Epithelial cell of esophagus (primary cell): ENCODE measurements at regions not wholly inside any gene's neighbourhood (a gene's known extent, or its start where the extent isn't known, plus 50 kb on each side); places are given as distances from the start of the nearest gene placed in this dataset.
A peak's percentile ranks its signal among the peaks of the same experiment; 100 is the strongest.

Source experiments
- DNase-seq: peaks from one replicate; pipeline ENCODE4 v3.0.0; 2010; ENCODE audit warnings: low read depth
- H3K4me3 ChIP-seq: 2 replicates; pipeline ENCODE4 v1.5.1; 2011; ENCODE audit warnings: mild to moderate bottlenecking, low read length, control low read depth
- TF ChIP-seq, protein P1 (sequence below): IDR thresholded peaks from 2 replicates; pipeline ENCODE4 v1.5.1; 2011; ENCODE audit warnings: low read depth, mild to moderate bottlenecking, low read length, control low read depth, inconsistent platforms; ENCODE audit not compliant: insufficient read depth; ENCODE audit errors: missing control alignments

DNA sequence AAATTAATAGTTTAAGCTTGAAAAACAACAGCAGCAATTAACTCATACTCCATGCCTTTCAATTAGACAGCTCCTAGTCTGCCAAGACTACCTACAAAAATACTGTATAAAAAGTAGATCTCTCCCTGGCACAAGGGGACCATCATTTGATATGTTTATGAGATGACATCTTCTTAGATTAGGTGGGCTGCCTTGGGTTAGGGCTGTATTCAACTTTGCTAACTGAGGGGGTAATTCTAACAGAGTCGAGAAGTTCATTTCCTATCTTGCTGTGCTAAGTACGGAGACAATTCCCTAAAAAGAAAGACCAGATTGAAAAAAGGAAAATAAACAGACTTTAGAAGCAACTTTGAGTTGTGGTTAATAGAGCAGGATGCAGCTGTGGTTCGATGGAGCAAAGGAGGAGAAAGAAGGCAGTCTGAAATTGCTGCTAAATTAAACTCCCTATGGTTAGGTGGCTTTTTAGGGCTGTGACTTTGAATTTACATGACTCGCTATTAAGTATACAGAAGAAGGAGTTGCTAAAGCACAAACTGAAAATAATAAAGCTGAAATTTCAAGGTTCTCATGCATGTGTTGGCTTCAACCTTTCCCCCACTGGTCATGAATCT, 75.4 kb downstream of the CDC7 start:
- no peak overlapping the region for H3K4me3 ChIP-seq
- TF ChIP-seq, protein P1, sequence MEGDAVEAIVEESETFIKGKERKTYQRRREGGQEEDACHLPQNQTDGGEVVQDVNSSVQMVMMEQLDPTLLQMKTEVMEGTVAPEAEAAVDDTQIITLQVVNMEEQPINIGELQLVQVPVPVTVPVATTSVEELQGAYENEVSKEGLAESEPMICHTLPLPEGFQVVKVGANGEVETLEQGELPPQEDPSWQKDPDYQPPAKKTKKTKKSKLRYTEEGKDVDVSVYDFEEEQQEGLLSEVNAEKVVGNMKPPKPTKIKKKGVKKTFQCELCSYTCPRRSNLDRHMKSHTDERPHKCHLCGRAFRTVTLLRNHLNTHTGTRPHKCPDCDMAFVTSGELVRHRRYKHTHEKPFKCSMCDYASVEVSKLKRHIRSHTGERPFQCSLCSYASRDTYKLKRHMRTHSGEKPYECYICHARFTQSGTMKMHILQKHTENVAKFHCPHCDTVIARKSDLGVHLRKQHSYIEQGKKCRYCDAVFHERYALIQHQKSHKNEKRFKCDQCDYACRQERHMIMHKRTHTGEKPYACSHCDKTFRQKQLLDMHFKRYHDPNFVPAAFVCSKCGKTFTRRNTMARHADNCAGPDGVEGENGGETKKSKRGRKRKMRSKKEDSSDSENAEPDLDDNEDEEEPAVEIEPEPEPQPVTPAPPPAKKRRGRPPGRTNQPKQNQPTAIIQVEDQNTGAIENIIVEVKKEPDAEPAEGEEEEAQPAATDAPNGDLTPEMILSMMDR: no peak
- DNase-seq: no peak

GRCh38 chr1:91578320-91579109, 77.9 kb downstream of the CDC7 start:
- TF ChIP-seq, protein P1: no peak
- H3K4me3 ChIP-seq: no peak overlapping the region
- no peak for DNase-seq

GRCh38 chr1:91579658-91580228, 79.1 kb downstream of the CDC7 start:
- no peak for DNase-seq
- TF ChIP-seq, protein P1: no peak
- H3K4me3 ChIP-seq: no peak overlapping the region

- peak; percentile 93 for DNase-seq
- TF ChIP-seq, protein P1: no peak
- no peak overlapping the region for H3K4me3 ChIP-seq
Measured at GRCh38 chr1:91582431-91582921, 81.8 kb downstream of the CDC7 start.

GRCh38 chr1:91583326-91583755, 82.7 kb downstream of the CDC7 start:
- H3K4me3 ChIP-seq: no peak overlapping the region
- peak; percentile 70 for DNase-seq

GRCh38 chr1:91584309-91584708, 83.7 kb downstream of the CDC7 start:
- TF ChIP-seq, protein P1: no peak
- no peak overlapping the region for H3K4me3 ChIP-seq
- no peak for DNase-seq

More at GRCh38 chr1:91583326-91583755, 82.7 kb downstream of the CDC7 start:
- TF ChIP-seq, protein P1: no peak
